GM18519 (cell line): ENCODE measurements at regions not wholly inside any gene's neighbourhood (a gene's known extent, or its start where the extent isn't known, plus 50 kb on each side); places are given as distances from the start of the nearest gene placed in this dataset.

Experiments
- ATAC-seq: cut with Tn5 transposase; IDR thresholded peaks from one replicate; pipeline ENCODE4 v1.9.1; 2021; ENCODE audit warnings: mild to moderate bottlenecking, moderate library complexity; ENCODE audit not compliant: unreplicated experiment, low FRiP score

GRCh38 chr3:102176333-102177050 lies 258.3 kb upstream of the ZPLD1 start:
- ATAC-seq, result no peak

GRCh38 chr3:102177075-102177755 lies 257.6 kb upstream of the ZPLD1 start:
- no peak for ATAC-seq

GRCh38 chr3:102178817-102179216 lies 256.0 kb upstream of the ZPLD1 start:
- ATAC-seq, result no peak

- ATAC-seq, result peak; percentile 85
Observed at GRCh38 chr3:102179326-102180177, 255.3 kb upstream of the ZPLD1 start.

GRCh38 chr3:102180280-102180931 lies 254.4 kb upstream of the ZPLD1 start:
- ATAC-seq, result peak; percentile 8

- no peak for ATAC-seq
Observed at GRCh38 chr3:102181175-102181920, 253.5 kb upstream of the ZPLD1 start.

GRCh38 chr3:102182162-102182561 lies 252.7 kb upstream of the ZPLD1 start:
- ATAC-seq, result no peak

GRCh38 chr3:102183186-102183585 lies 251.6 kb upstream of the ZPLD1 start:
- no peak for ATAC-seq

- ATAC-seq, result no peak
Observed at GRCh38 chr3:102183623-102184022, 251.2 kb upstream of the ZPLD1 start.

- ATAC-seq, result no peak
Observed at GRCh38 chr3:102189541-102189940, 245.3 kb upstream of the ZPLD1 start.

- no peak for ATAC-seq
Observed at GRCh38 chr3:102189956-102190723, 244.7 kb upstream of the ZPLD1 start.

- no peak for ATAC-seq
Observed at GRCh38 chr3:102192575-102192974, 242.2 kb upstream of the ZPLD1 start.

- no peak for ATAC-seq
Observed at GRCh38 chr3:102193255-102193654, 241.6 kb upstream of the ZPLD1 start.

GRCh38 chr3:102194001-102194400 lies 240.8 kb upstream of the ZPLD1 start:
- no peak for ATAC-seq

- no peak for ATAC-seq
Observed at GRCh38 chr3:102194760-102195159, 240.1 kb upstream of the ZPLD1 start.

GRCh38 chr3:102195198-102195948 lies 239.4 kb upstream of the ZPLD1 start:
- ATAC-seq, result no peak

GRCh38 chr3:102200126-102200525 lies 234.7 kb upstream of the ZPLD1 start:
- no peak for ATAC-seq

- ATAC-seq, result no peak
Observed at GRCh38 chr3:102200560-102200959, 234.3 kb upstream of the ZPLD1 start.

- no peak for ATAC-seq
Observed at GRCh38 chr3:102205647-102206046, 229.2 kb upstream of the ZPLD1 start.
